Panc1 (cell line): ENCODE measurements at regions not wholly inside any gene's neighbourhood (a gene's known extent, or its start where the extent isn't known, plus 50 kb on each side); places are given as distances from the start of the nearest gene placed in this dataset.

Source experiments
- CTCF ChIP-seq: fragments of 450-650 bp; IDR thresholded peaks from 2 replicates; pipeline ENCODE4 v1.5.1; 2017; ENCODE audit warnings: mild to moderate bottlenecking
- POLR2AphosphoS5 ChIP-seq: IDR thresholded peaks from 2 replicates; pipeline ENCODE4 v1.6.1; 2012; ENCODE audit warnings: mild to moderate bottlenecking, low read depth, low read length, moderate library complexity
- SIN3A ChIP-seq: IDR thresholded peaks from 2 replicates; pipeline ENCODE4 v1.6.1; 2012; ENCODE audit warnings: low read depth, mild to moderate bottlenecking, low read length, moderate library complexity, borderline replicate concordance; ENCODE audit not compliant: insufficient read depth

DNA sequence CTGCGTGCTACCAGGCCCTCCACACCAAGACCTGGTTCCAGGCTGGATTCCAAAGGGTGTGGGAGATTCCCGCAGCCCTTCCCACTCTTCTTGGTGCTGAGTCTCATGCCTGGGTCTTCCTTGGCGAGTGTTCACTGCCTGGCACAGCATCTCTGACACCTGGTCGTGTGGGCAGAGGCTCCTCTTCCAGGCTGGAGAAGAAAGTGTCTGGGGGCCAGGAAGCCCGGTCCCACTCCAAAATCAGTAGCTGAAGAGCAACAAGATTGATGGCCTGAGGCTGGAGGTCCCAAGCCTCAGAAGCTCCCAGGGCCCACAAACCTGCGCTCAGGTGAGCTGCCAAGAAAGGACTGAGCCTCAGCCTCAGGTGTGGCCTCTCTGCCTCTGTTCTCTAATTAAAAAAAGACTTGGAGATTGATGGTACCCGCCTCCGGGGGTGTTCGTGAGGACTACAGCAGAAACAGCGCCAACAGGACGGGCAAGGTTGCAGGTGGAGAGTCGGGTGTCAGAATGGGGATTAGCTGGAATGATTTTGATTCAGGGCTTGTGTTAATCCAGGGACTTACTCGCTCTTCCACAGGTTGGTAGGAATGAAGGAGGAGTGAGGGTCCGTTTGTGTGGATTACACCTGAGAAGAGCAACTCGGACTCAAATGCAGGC, 217.5 kb downstream of the TEX29 start:
- no peak for TF ChIP-seq POLR2AphosphoS5
- no peak for TF ChIP-seq CTCF
- TF ChIP-seq SIN3A = no peak
